T-helper 2 cell treated with Interferon-gamma antibody and Interleukin-4, amounts not matched to agents 5 μg/mL and 100 μg/mL, for 36 hours (primary cell): ENCODE measurements at regions not wholly inside any gene's neighbourhood (a gene's known extent, or its start where the extent isn't known, plus 50 kb on each side); places are given as distances from the start of the nearest gene placed in this dataset.
"Not testable (repeated sequence)": the region's sequence is repeated elsewhere in the genome, so short reads cannot be mapped to it uniquely, and the experiment has no call there.

Experiments used
- DNase-seq: peaks from one replicate; pipeline ENCODE4 v3.0.0; 2021; ENCODE audit warnings: low spot score
- H3K27ac Mint-ChIP-seq: one replicate; pipeline ENCODE4 v1.8.0; 2021; ENCODE audit warnings: mild to moderate bottlenecking, mixed read lengths
- H3K27me3 Mint-ChIP-seq: one replicate; pipeline ENCODE4 v1.8.0; 2021; ENCODE audit warnings: low read depth, mixed read lengths
- H3K36me3 Mint-ChIP-seq: one replicate; pipeline ENCODE4 v1.8.0; 2021; ENCODE audit warnings: low read depth, mixed read lengths
- H3K4me1 Mint-ChIP-seq: one replicate; pipeline ENCODE4 v1.8.0; 2021; ENCODE audit warnings: low read depth, mixed read lengths
- H3K4me3 Mint-ChIP-seq: one replicate; pipeline ENCODE4 v1.8.0; 2022; ENCODE audit warnings: mild to moderate bottlenecking, moderate library complexity, mixed read lengths
- H3K9me3 Mint-ChIP-seq: one replicate; pipeline ENCODE4 v1.8.0; 2021; ENCODE audit warnings: mixed read lengths

- H3K9me3 Mint-ChIP-seq = no peaks in the 10 kb centered on the region
- peaks cover 3% of the 10 kb centered on the region for H3K27me3 Mint-ChIP-seq
- no peak for DNase-seq
- no peak overlapping the region for H3K27ac Mint-ChIP-seq
- H3K36me3 Mint-ChIP-seq = no peaks in the 10 kb centered on the region
- H3K4me1 Mint-ChIP-seq = no peaks in the 10 kb centered on the region
- no peak overlapping the region for H3K4me3 Mint-ChIP-seq
Measured at GRCh38 chr15:81886591-81886990, 159.2 kb downstream of the MEX3B start.

GRCh38 chr15:81886080-81886479, 159.7 kb downstream of the MEX3B start:
- H3K27me3 Mint-ChIP-seq = peaks cover 3% of the 10 kb centered on the region
- H3K4me3 Mint-ChIP-seq = no peak overlapping the region

GRCh38 chr15:81885135-81885534, 160.7 kb downstream of the MEX3B start:
- Mint-ChIP-seq H3K4me3 (no peak overlapping the region), H3K27me3 (peaks cover 3% of the 10 kb centered on the region), H3K27ac (no peak overlapping the region), H3K9me3 (no peaks in the 10 kb centered on the region), H3K36me3 (no peaks in the 10 kb centered on the region), H3K4me1 (no peaks in the 10 kb centered on the region)
- no peak for DNase-seq

More at GRCh38 chr15:81886080-81886479, 159.7 kb downstream of the MEX3B start:
- Mint-ChIP-seq H3K4me1 (no peaks in the 10 kb centered on the region), H3K27ac (no peak overlapping the region), H3K36me3 (no peaks in the 10 kb centered on the region), H3K9me3 (no peaks in the 10 kb centered on the region)
- DNase-seq = no peak

- Mint-ChIP-seq H3K36me3 (no peaks in the 10 kb centered on the region), H3K4me1 (no peaks in the 10 kb centered on the region), H3K9me3 (no peaks in the 10 kb centered on the region), H3K27me3 (peaks cover 3% of the 10 kb centered on the region), H3K4me3 (no peak overlapping the region), H3K27ac (no peak overlapping the region)
- DNase-seq = no peak
Measured at GRCh38 chr15:81882504-81882903, 163.3 kb downstream of the MEX3B start.

GRCh38 chr15:81880833-81881232, 165.0 kb downstream of the MEX3B start:
- Mint-ChIP-seq H3K4me3 (no peak overlapping the region), H3K36me3 (no peaks in the 10 kb centered on the region), H3K27ac (no peak overlapping the region), H3K4me1 (no peaks in the 10 kb centered on the region), H3K27me3 (peaks cover 3% of the 10 kb centered on the region), H3K9me3 (no peaks in the 10 kb centered on the region)
- no peak for DNase-seq

GRCh38 chr15:81880314-81880713, 165.5 kb downstream of the MEX3B start:
- peaks cover 3% of the 10 kb centered on the region for H3K27me3 Mint-ChIP-seq

GRCh38 chr15:81875717-81876116, 170.1 kb downstream of the MEX3B start:
- not testable (repeated sequence) for DNase-seq

More at GRCh38 chr15:81880314-81880713, 165.5 kb downstream of the MEX3B start:
- Mint-ChIP-seq H3K4me1 (no peaks in the 10 kb centered on the region), H3K9me3 (no peaks in the 10 kb centered on the region), H3K4me3 (no peak overlapping the region), H3K36me3 (no peaks in the 10 kb centered on the region), H3K27ac (no peak overlapping the region)
- no peak for DNase-seq

GRCh38 chr15:81870746-81871106, 175.1 kb downstream of the MEX3B start:
- not testable (repeated sequence) for H3K27me3 Mint-ChIP-seq, H3K9me3 Mint-ChIP-seq, DNase-seq, H3K4me3 Mint-ChIP-seq, H3K27ac Mint-ChIP-seq, H3K36me3 Mint-ChIP-seq, H3K4me1 Mint-ChIP-seq

More at GRCh38 chr15:81875717-81876116, 170.1 kb downstream of the MEX3B start:
- H3K9me3 Mint-ChIP-seq, H3K4me3 Mint-ChIP-seq, H3K36me3 Mint-ChIP-seq, H3K4me1 Mint-ChIP-seq, H3K27me3 Mint-ChIP-seq, H3K27ac Mint-ChIP-seq: not testable (repeated sequence)

- not testable (repeated sequence) for H3K4me1 Mint-ChIP-seq, H3K4me3 Mint-ChIP-seq
Measured at GRCh38 chr15:81870062-81870745, 175.6 kb downstream of the MEX3B start.

GRCh38 chr15:81869161-81869954, 176.5 kb downstream of the MEX3B start:
- H3K4me3 Mint-ChIP-seq = no peak overlapping the region
- H3K9me3 Mint-ChIP-seq = no peaks in the 10 kb centered on the region
- H3K27ac Mint-ChIP-seq = no peak overlapping the region
- H3K27me3 Mint-ChIP-seq = no peaks in the 10 kb centered on the region
- no peaks in the 10 kb centered on the region for H3K36me3 Mint-ChIP-seq
- no peak for DNase-seq
- no peaks in the 10 kb centered on the region for H3K4me1 Mint-ChIP-seq

More at GRCh38 chr15:81870062-81870745, 175.6 kb downstream of the MEX3B start:
- not testable (repeated sequence) for DNase-seq, H3K27ac Mint-ChIP-seq, H3K36me3 Mint-ChIP-seq, H3K27me3 Mint-ChIP-seq, H3K9me3 Mint-ChIP-seq

- H3K9me3 Mint-ChIP-seq = no peaks in the 10 kb centered on the region
- DNase-seq = no peak
- H3K4me1 Mint-ChIP-seq = no peaks in the 10 kb centered on the region
- H3K27ac Mint-ChIP-seq = no peak overlapping the region
- no peaks in the 10 kb centered on the region for H3K27me3 Mint-ChIP-seq
- H3K4me3 Mint-ChIP-seq = no peak overlapping the region
- no peaks in the 10 kb centered on the region for H3K36me3 Mint-ChIP-seq
Measured at GRCh38 chr15:81865850-81866537, 179.8 kb downstream of the MEX3B start.

- Mint-ChIP-seq H3K4me3 (no peak overlapping the region), H3K36me3 (no peaks in the 10 kb centered on the region), H3K4me1 (no peaks in the 10 kb centered on the region), H3K27ac (no peak overlapping the region), H3K9me3 (no peaks in the 10 kb centered on the region), H3K27me3 (no peaks in the 10 kb centered on the region)
- DNase-seq = no peak
Measured at GRCh38 chr15:81863162-81863561, 182.7 kb downstream of the MEX3B start.

GRCh38 chr15:81859737-81860516, 185.9 kb downstream of the MEX3B start:
- no peaks in the 10 kb centered on the region for H3K27me3 Mint-ChIP-seq
- no peak overlapping the region for H3K4me3 Mint-ChIP-seq
- no peaks in the 10 kb centered on the region for H3K4me1 Mint-ChIP-seq
- H3K9me3 Mint-ChIP-seq = no peaks in the 10 kb centered on the region
- no peaks in the 10 kb centered on the region for H3K36me3 Mint-ChIP-seq
- no peak overlapping the region for H3K27ac Mint-ChIP-seq
- DNase-seq = no peak
